ENCODE measurements at regions not wholly inside any gene's neighbourhood (a gene's known extent, or its start where the extent isn't known, plus 50 kb on each side); places are given as distances from the start of the nearest gene placed in this dataset.

- TF ChIP-seq CTCF (IDR thresholded peaks at IDR 0.05; ENCODE audit: low read depth, low read length, poor library complexity, severe bottlenecking), result no peak
- no peak for TF ChIP-seq EZH2phosphoT487 (IDR thresholded peaks at IDR 0.05; ENCODE audit: borderline replicate concordance, low read length)
Observed at GRCh38 chr9:108727580-108728111, 128.1 kb downstream of the ACTL7B start.
